ENCODE measurements at regions not wholly inside any gene's neighbourhood (a gene's known extent, or its start where the extent isn't known, plus 50 kb on each side); places are given as distances from the start of the nearest gene placed in this dataset.

GRCh38 chr2:75274936-75275335 lies 75.6 kb upstream of the TACR1 start (continued):
- TF ChIP-seq, protein P1, sequence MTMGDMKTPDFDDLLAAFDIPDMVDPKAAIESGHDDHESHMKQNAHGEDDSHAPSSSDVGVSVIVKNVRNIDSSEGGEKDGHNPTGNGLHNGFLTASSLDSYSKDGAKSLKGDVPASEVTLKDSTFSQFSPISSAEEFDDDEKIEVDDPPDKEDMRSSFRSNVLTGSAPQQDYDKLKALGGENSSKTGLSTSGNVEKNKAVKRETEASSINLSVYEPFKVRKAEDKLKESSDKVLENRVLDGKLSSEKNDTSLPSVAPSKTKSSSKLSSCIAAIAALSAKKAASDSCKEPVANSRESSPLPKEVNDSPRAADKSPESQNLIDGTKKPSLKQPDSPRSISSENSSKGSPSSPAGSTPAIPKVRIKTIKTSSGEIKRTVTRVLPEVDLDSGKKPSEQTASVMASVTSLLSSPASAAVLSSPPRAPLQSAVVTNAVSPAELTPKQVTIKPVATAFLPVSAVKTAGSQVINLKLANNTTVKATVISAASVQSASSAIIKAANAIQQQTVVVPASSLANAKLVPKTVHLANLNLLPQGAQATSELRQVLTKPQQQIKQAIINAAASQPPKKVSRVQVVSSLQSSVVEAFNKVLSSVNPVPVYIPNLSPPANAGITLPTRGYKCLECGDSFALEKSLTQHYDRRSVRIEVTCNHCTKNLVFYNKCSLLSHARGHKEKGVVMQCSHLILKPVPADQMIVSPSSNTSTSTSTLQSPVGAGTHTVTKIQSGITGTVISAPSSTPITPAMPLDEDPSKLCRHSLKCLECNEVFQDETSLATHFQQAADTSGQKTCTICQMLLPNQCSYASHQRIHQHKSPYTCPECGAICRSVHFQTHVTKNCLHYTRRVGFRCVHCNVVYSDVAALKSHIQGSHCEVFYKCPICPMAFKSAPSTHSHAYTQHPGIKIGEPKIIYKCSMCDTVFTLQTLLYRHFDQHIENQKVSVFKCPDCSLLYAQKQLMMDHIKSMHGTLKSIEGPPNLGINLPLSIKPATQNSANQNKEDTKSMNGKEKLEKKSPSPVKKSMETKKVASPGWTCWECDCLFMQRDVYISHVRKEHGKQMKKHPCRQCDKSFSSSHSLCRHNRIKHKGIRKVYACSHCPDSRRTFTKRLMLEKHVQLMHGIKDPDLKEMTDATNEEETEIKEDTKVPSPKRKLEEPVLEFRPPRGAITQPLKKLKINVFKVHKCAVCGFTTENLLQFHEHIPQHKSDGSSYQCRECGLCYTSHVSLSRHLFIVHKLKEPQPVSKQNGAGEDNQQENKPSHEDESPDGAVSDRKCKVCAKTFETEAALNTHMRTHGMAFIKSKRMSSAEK (CRISPR knock-in tag; IDR thresholded peaks at IDR 0.05; ENCODE audit: borderline replicate concordance) = no peak
- TF ChIP-seq, protein P2, sequence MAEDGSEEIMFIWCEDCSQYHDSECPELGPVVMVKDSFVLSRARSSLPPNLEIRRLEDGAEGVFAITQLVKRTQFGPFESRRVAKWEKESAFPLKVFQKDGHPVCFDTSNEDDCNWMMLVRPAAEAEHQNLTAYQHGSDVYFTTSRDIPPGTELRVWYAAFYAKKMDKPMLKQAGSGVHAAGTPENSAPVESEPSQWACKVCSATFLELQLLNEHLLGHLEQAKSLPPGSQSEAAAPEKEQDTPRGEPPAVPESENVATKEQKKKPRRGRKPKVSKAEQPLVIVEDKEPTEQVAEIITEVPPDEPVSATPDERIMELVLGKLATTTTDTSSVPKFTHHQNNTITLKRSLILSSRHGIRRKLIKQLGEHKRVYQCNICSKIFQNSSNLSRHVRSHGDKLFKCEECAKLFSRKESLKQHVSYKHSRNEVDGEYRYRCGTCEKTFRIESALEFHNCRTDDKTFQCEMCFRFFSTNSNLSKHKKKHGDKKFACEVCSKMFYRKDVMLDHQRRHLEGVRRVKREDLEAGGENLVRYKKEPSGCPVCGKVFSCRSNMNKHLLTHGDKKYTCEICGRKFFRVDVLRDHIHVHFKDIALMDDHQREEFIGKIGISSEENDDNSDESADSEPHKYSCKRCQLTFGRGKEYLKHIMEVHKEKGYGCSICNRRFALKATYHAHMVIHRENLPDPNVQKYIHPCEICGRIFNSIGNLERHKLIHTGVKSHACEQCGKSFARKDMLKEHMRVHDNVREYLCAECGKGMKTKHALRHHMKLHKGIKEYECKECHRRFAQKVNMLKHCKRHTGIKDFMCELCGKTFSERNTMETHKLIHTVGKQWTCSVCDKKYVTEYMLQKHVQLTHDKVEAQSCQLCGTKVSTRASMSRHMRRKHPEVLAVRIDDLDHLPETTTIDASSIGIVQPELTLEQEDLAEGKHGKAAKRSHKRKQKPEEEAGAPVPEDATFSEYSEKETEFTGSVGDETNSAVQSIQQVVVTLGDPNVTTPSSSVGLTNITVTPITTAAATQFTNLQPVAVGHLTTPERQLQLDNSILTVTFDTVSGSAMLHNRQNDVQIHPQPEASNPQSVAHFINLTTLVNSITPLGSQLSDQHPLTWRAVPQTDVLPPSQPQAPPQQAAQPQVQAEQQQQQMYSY (CRISPR knock-in tag; IDR thresholded peaks at IDR 0.05) = no peak
- TF ChIP-seq AR (CRISPR knock-in tag; IDR thresholded peaks at IDR 0.05) (no peak), CREB1 (CRISPR knock-in tag; IDR thresholded peaks at IDR 0.05) (no peak), FOXJ3 (CRISPR knock-in tag; IDR thresholded peaks at IDR 0.05; ENCODE audit: borderline replicate concordance) (no peak), JUN (CRISPR knock-in tag; IDR thresholded peaks at IDR 0.05) (no peak)
- TF ChIP-seq, protein P3, sequence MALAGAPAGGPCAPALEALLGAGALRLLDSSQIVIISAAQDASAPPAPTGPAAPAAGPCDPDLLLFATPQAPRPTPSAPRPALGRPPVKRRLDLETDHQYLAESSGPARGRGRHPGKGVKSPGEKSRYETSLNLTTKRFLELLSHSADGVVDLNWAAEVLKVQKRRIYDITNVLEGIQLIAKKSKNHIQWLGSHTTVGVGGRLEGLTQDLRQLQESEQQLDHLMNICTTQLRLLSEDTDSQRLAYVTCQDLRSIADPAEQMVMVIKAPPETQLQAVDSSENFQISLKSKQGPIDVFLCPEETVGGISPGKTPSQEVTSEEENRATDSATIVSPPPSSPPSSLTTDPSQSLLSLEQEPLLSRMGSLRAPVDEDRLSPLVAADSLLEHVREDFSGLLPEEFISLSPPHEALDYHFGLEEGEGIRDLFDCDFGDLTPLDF (CRISPR knock-in tag; IDR thresholded peaks at IDR 0.05) = no peak

GRCh38 chr2:75268112-75268511 lies 68.8 kb upstream of the TACR1 start:
- ATAC-seq (no peak), DNase-seq (ENCODE audit: low spot score) (no peak)
- no peaks in the 10 kb centered on the region for H3K36me3 Mint-ChIP-seq
- H3K27ac Mint-ChIP-seq = no peak overlapping the region
- no peaks in the 10 kb centered on the region for H3K27me3 Mint-ChIP-seq (ENCODE audit: low read depth)
- ChIA-PET POLR2A (no interaction called here), CTCF (no interaction called here)
- H3K4me1 Mint-ChIP-seq = no peaks in the 10 kb centered on the region
- peaks cover 19% of the 10 kb centered on the region for H3K9me3 Mint-ChIP-seq
- no peak overlapping the region for H3K4me3 Mint-ChIP-seq
- TF ChIP-seq CREB1 (CRISPR knock-in tag; IDR thresholded peaks at IDR 0.05) (no peak), AR (CRISPR knock-in tag; IDR thresholded peaks at IDR 0.05) (no peak), ZNF317 (CRISPR knock-in tag; IDR thresholded peaks at IDR 0.05; ENCODE audit: borderline replicate concordance, low read depth) (no peak), ETV6 (CRISPR knock-in tag; IDR thresholded peaks at IDR 0.05) (no peak), ZSCAN18 (CRISPR knock-in tag; IDR thresholded peaks at IDR 0.05) (no peak), MYBL2 (CRISPR knock-in tag; IDR thresholded peaks at IDR 0.05) (no peak), RELA (CRISPR knock-in tag; IDR thresholded peaks at IDR 0.05; ENCODE audit: borderline replicate concordance) (no peak), MLX (CRISPR knock-in tag; IDR thresholded peaks at IDR 0.05) (no peak), ZNF512 (CRISPR knock-in tag; IDR thresholded peaks at IDR 0.05; ENCODE audit: borderline replicate concordance) (no peak)
- TF ChIP-seq, protein P4, sequence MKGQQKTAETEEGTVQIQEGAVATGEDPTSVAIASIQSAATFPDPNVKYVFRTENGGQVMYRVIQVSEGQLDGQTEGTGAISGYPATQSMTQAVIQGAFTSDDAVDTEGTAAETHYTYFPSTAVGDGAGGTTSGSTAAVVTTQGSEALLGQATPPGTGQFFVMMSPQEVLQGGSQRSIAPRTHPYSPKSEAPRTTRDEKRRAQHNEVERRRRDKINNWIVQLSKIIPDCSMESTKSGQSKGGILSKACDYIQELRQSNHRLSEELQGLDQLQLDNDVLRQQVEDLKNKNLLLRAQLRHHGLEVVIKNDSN (CRISPR knock-in tag; IDR thresholded peaks at IDR 0.05) = no peak
